RWPE1 (cell line): ENCODE measurements at regions not wholly inside any gene's neighbourhood (a gene's known extent, or its start where the extent isn't known, plus 50 kb on each side); places are given as distances from the start of the nearest gene placed in this dataset.

Source experiments
- CTCF ChIA-PET: fragments of 350-600 bp; sonication (Branson Sonifier 250); formaldehyde crosslinking; extraction: SDS; loops from one replicate; lab custom pipeline; 2021; lab: Yijun Ruan, JAX
- POLR2A ChIA-PET: fragments of 400-600 bp; formaldehyde crosslinking; extraction: SDS; loops from one replicate; lab custom pipeline; 2020; ENCODE audit warnings: antibody characterized with exemption; ENCODE audit not compliant: low non-redundant PET; lab: Yijun Ruan, JAX
- DNase-seq: peaks from one replicate; pipeline ENCODE4 v3.0.0; 2012; ENCODE audit warnings: low spot score
- H3K27ac ChIP-seq: fragments of 450-650 bp; 2 replicates; pipeline ENCODE4 v1.5.1; 2017
- CTCF ChIP-seq: fragments of 450-650 bp; conservative IDR thresholded peaks from 2 replicates; pipeline ENCODE4 v1.5.1; 2017; ENCODE audit warnings: low read depth, mild to moderate bottlenecking

- ChIA-PET POLR2A (no interaction called here), CTCF (no interaction called here)
- DNase-seq: no peak
- TF ChIP-seq CTCF: no peak
- no peak overlapping the region for H3K27ac ChIP-seq
Observed at GRCh38 chr22:47663615-47664605, 901.5 kb downstream of the TBC1D22A start.

- CTCF ChIA-PET: interaction anchor here (0.6 kb wide), 1 partner anchor 12 kb away, joined by 4 read pairs; no protein-coding TSS in a partner anchor
- DNase-seq: no peak
- no peak for TF ChIP-seq CTCF
- POLR2A ChIA-PET: no interaction called here
- no peak overlapping the region for H3K27ac ChIP-seq
Observed at GRCh38 chr22:47659467-47660223, 897.2 kb downstream of the TBC1D22A start.

- TF ChIP-seq CTCF: no peak
- ChIA-PET CTCF (no interaction called here), POLR2A (no interaction called here)
- no peak for DNase-seq
- H3K27ac ChIP-seq: no peak overlapping the region
Observed at GRCh38 chr22:47658182-47658581, 895.7 kb downstream of the TBC1D22A start.

- POLR2A ChIA-PET: no interaction called here
- no peak for TF ChIP-seq CTCF
- no peak overlapping the region for H3K27ac ChIP-seq
- CTCF ChIA-PET: no interaction called here
- no peak for DNase-seq
Observed at GRCh38 chr22:47657224-47657623, 894.8 kb downstream of the TBC1D22A start.

DNA sequence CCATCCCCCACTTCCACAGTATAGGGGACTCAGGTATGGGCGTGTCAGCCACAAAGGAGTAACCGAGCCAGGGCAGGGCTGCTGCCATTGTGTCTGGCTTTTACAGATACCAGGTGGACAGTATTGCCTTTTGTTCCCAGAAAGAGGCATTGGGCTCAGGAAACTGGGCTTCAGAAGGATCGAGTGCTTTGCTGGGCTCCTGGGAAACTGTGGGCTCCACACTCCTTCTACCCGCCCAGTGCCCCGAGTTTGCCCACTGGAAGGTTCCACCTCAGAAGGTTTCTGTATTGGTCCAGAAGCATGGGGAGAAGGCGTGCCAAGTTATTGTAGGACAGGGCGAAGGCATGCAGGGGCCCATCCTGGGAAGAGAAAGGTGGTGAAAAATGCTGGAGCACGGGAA, 894.4 kb downstream of the TBC1D22A start:
- no peak for TF ChIP-seq CTCF
- ChIA-PET POLR2A (no interaction called here), CTCF (no interaction called here)
- H3K27ac ChIP-seq: no peak overlapping the region
- no peak for DNase-seq

- CTCF ChIA-PET: no interaction called here
- no peak for DNase-seq
- no peak for TF ChIP-seq CTCF
- no peak overlapping the region for H3K27ac ChIP-seq
- POLR2A ChIA-PET: no interaction called here
Observed at GRCh38 chr22:47655930-47656329, 893.5 kb downstream of the TBC1D22A start.
